ENCODE measurements at regions not wholly inside any gene's neighbourhood (a gene's known extent, or its start where the extent isn't known, plus 50 kb on each side); places are given as distances from the start of the nearest gene placed in this dataset.
A peak's percentile ranks its signal among the peaks of the same experiment; 100 is the strongest.
"Not testable (repeated sequence)": the region's sequence is repeated elsewhere in the genome, so short reads cannot be mapped to it uniquely, and the experiment has no call there.

- not testable (repeated sequence) for DNase-seq
Observed at GRCh38 chr1:117314951-117315350, 52.3 kb upstream of the MAN1A2 start.

GRCh38 chr1:117313555-117313954, 53.7 kb upstream of the MAN1A2 start:
- no peak for DNase-seq

- peak; percentile 57 for DNase-seq
Observed at GRCh38 chr1:117312453-117313138, 54.7 kb upstream of the MAN1A2 start.

GRCh38 chr1:117308311-117308916, 58.8 kb upstream of the MAN1A2 start:
- DNase-seq, result no peak

GRCh38 chr1:117301901-117302300, 65.3 kb upstream of the MAN1A2 start:
- DNase-seq, result no peak

- not testable (repeated sequence) for DNase-seq
Observed at GRCh38 chr1:117300183-117300582, 67.1 kb upstream of the MAN1A2 start.

- DNase-seq, result no peak
Observed at GRCh38 chr1:117295001-117295400, 72.2 kb upstream of the MAN1A2 start.

- no peak for DNase-seq
Observed at GRCh38 chr1:117290890-117291289, 76.4 kb upstream of the MAN1A2 start.

- DNase-seq, result no peak
Observed at GRCh38 chr1:117289316-117289870, 77.9 kb upstream of the MAN1A2 start.

GRCh38 chr1:117286562-117286961, 75.8 kb upstream of the VTCN1 start:
- DNase-seq, result no peak

- DNase-seq, result no peak
Observed at GRCh38 chr1:117286145-117286544, 75.4 kb upstream of the VTCN1 start.

GRCh38 chr1:117284399-117285215, 73.9 kb upstream of the VTCN1 start:
- DNase-seq, result no peak

- DNase-seq, result no peak
Observed at GRCh38 chr1:117278531-117278930, 67.8 kb upstream of the VTCN1 start.

- no peak for DNase-seq
Observed at GRCh38 chr1:117275055-117275454, 64.3 kb upstream of the VTCN1 start.

- DNase-seq, result no peak
Observed at GRCh38 chr1:117271959-117272358, 61.2 kb upstream of the VTCN1 start.

- DNase-seq, result no peak
Observed at GRCh38 chr1:117271129-117271528, 60.4 kb upstream of the VTCN1 start.

- no peak for DNase-seq
Observed at GRCh38 chr1:117270679-117271078, 60.0 kb upstream of the VTCN1 start.

- no peak for DNase-seq
Observed at GRCh38 chr1:117268535-117269455, 58.1 kb upstream of the VTCN1 start.

GRCh38 chr1:117267232-117267774, 56.6 kb upstream of the VTCN1 start:
- DNase-seq, result no peak

GRCh38 chr1:117262976-117263375, 52.2 kb upstream of the VTCN1 start:
- no peak for DNase-seq

GRCh38 chr1:117261424-117261785, 50.7 kb upstream of the VTCN1 start:
- no peak for DNase-seq

GRCh38 chr1:117260761-117261423, 50.2 kb upstream of the VTCN1 start:
- DNase-seq, result no peak
